Activated naive CD4-positive, alpha-beta T cell treated with anti-CD3 and anti-CD28 coated beads, Interleukin-2, amount 10 ng/mL, durations not matched to agents 7 days and 5 days (primary cell): ENCODE measurements at regions not wholly inside any gene's neighbourhood (a gene's known extent, or its start where the extent isn't known, plus 50 kb on each side); places are given as distances from the start of the nearest gene placed in this dataset.
"Not testable (repeated sequence)": the region's sequence is repeated elsewhere in the genome, so short reads cannot be mapped to it uniquely, and the experiment has no call there.

ENCODE experiments used
- CTCF ChIA-PET: fragments of 350-600 bp; sonication (Branson Sonifier 250); formaldehyde crosslinking; loops from one replicate; lab custom pipeline; 2021; ENCODE audit warnings: antibody characterized with exemption; lab: Charles Lee
- DNase-seq: peaks from one replicate; pipeline ENCODE4 v3.0.0-alpha.2; 2020
- H3K27ac Mint-ChIP-seq: one replicate; pipeline ENCODE4 v1.8.0; 2021; ENCODE audit warnings: mild to moderate bottlenecking, moderate library complexity, mixed read lengths
- H3K27me3 Mint-ChIP-seq: one replicate; pipeline ENCODE4 v1.8.0; 2021; ENCODE audit warnings: mild to moderate bottlenecking, mixed read lengths
- H3K36me3 Mint-ChIP-seq: one replicate; pipeline ENCODE4 v1.8.0; 2021; ENCODE audit warnings: mixed read lengths
- H3K4me1 Mint-ChIP-seq: one replicate; pipeline ENCODE4 v1.8.0; 2021; ENCODE audit warnings: mixed read lengths
- H3K4me3 Mint-ChIP-seq: one replicate; pipeline ENCODE4 v1.8.0; 2021; ENCODE audit warnings: mild to moderate bottlenecking, moderate library complexity, mixed read lengths
- H3K9me3 Mint-ChIP-seq: one replicate; pipeline ENCODE4 v1.8.0; 2021; ENCODE audit warnings: mixed read lengths

DNA sequence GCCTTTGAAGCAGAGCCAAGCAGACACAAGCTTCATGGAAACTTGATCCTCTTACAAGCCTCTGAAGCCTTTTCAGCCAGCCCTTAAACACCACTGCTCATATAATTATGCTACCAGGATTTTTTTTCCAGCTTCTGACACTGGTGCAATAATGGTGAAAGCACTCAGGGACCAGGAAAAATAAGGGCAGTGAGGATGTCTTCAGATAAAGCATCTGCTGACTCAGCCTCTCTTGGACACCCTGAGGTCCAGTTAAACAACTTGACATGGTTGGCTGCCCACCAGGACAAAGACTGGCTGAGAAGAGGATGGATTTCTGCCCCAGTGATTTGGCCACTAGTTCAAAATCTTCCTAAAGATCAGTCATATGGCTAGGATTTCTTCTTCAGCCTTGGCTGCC is 124.2 kb upstream of the N4BP1 start:
- no peaks in the 10 kb centered on the region for H3K4me1 Mint-ChIP-seq
- H3K36me3 Mint-ChIP-seq, result no peaks in the 10 kb centered on the region
- no peak overlapping the region for H3K4me3 Mint-ChIP-seq
- H3K9me3 Mint-ChIP-seq, result no peaks in the 10 kb centered on the region
- H3K27me3 Mint-ChIP-seq, result no peaks in the 10 kb centered on the region
- CTCF ChIA-PET, result no interaction called here
- no peak overlapping the region for H3K27ac Mint-ChIP-seq
- no peak for DNase-seq

DNA sequence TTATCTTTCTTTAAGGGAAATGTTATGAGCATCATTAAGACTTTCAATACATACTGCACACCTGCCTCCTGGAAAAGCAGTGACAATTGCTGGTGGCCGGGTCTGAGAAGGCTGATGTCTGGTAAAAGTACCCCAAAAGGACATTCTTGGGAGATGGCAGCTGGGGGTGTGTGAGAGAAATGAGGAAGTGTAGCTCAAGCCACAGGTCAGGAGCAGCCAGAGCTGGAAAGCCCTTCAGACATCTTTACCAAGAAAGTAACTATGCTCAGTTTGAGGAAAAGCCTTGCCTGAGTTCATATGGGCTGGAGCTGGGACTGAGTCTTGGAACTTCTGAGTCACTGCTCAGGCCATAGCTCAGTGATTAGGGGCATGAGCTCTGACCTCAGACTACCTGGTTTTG is 94.7 kb upstream of the N4BP1 start:
- no peak for DNase-seq
- Mint-ChIP-seq H3K4me1 (no peaks in the 10 kb centered on the region), H3K4me3 (no peak overlapping the region), H3K36me3 (no peaks in the 10 kb centered on the region), H3K9me3 (no peaks in the 10 kb centered on the region), H3K27ac (no peak overlapping the region), H3K27me3 (peaks cover 4% of the 10 kb centered on the region)
- CTCF ChIA-PET, result no interaction called here

DNA sequence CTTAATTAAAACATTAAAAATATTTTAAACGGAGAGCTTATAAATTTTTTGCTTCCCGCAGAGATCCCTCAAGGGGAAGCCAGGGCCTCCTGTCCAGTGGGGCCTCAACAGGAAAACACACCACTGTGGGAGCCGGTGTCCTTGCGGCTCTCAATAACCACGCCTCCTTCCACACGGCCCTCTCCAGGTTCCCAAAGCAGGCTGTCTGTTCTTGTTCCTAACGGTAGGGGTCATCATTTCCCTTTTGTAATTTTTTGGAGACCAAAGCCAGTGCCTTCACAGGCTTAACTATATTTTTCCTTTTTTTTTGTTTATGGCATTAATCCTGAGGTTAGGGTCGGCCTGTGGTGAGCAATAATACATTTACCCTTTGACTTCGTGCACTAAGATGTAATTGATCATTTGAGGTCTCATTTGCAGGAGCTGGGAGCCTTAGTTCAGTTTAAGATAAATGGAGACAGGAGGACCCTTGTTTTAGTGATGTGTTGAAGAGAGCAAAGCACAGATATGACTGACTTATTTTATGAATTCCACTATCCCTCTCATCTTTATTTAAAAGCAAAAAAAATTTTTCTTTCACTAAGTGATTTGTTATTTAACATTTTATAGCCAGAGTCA is 77.5 kb upstream of the N4BP1 start:
- no peak overlapping the region for H3K4me3 Mint-ChIP-seq
- CTCF ChIA-PET, result interaction anchor here (0.6 to 1.4 kb wide), 7 partner anchors 9 to 665 kb away, joined by 3 to 12 read pairs (median 4); no protein-coding TSS in a partner anchor
- H3K27ac Mint-ChIP-seq, result no peak overlapping the region
- H3K36me3 Mint-ChIP-seq, result no peaks in the 10 kb centered on the region
- peak; percentile 50 for DNase-seq
- peaks cover 13% of the 10 kb centered on the region for H3K4me1 Mint-ChIP-seq
- H3K9me3 Mint-ChIP-seq, result no peaks in the 10 kb centered on the region
- peaks cover 16% of the 10 kb centered on the region for H3K27me3 Mint-ChIP-seq

DNA sequence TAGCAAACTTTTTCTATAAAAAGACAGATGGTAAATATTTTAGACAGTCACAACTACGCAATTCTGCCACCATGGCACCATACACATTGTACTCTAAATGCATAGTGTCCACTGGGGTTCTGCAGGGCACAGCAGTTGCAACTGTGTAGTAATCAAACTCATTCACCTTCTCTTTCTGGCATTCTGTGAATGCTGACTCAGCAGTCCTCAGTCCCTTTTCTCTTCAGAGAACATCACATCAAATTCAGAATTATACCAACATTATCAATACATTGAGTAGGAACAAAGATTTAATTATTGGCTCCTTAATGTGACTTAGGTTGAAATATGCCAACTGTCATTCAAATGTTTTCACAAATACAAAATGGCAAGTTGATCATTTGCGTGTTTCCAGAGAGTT is 74.2 kb upstream of the N4BP1 start:
- Mint-ChIP-seq H3K4me1 (peaks cover 13% of the 10 kb centered on the region), H3K36me3 (no peaks in the 10 kb centered on the region), H3K27me3 (peaks cover 13% of the 10 kb centered on the region), H3K27ac (no peak overlapping the region), H3K4me3 (no peak overlapping the region), H3K9me3 (no peaks in the 10 kb centered on the region)
- CTCF ChIA-PET, result no interaction called here
- DNase-seq, result no peak

DNA sequence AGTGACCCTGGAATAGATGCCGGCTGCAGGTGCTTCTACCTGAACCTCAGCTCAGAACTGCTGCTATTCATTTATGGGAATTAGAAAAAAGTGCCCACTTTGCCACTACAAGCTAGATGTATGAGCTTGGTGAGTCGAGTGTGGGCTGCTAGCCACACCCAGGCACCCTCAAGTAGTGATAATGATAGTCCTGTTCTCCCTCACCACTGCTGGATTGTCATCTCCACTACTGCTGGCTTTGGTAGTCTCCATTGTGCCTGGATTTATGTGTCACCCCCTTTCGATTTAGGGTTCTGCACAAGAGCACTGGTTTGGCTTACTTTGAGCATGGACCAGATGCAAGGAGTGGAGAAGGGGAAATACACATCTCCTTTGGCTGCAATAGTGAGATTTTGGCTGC is 73.0 kb upstream of the N4BP1 start:
- DNase-seq, result no peak
- no peaks in the 10 kb centered on the region for H3K9me3 Mint-ChIP-seq
- H3K27me3 Mint-ChIP-seq, result peaks cover 8% of the 10 kb centered on the region
- H3K4me1 Mint-ChIP-seq, result peaks cover 13% of the 10 kb centered on the region
- no peak overlapping the region for H3K4me3 Mint-ChIP-seq
- H3K27ac Mint-ChIP-seq, result no peak overlapping the region
- CTCF ChIA-PET, result no interaction called here
- H3K36me3 Mint-ChIP-seq, result no peaks in the 10 kb centered on the region

DNA sequence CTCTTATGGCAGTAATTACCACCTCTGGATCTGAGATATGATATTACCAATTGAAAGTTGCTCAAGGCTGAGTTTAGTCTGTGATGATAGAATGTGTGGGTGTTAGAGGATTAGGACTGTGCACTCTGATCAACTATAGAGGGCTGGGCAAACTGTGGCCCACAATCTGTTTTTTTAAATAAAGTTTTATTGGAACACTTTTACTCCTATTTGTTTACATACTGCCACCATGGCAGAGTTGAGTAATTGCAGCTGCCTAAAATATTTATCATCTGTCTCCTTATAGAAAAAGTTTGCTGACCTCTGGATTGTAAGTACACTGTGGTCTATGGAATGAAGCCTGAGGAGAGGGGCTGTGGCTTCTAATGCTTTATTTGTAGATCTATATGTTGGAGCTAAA is 71.5 kb upstream of the N4BP1 start:
- Mint-ChIP-seq H3K4me1 (peaks cover 13% of the 10 kb centered on the region), H3K36me3 (no peaks in the 10 kb centered on the region), H3K9me3 (no peaks in the 10 kb centered on the region), H3K27ac (no peak overlapping the region), H3K4me3 (no peak overlapping the region), H3K27me3 (peaks cover 5% of the 10 kb centered on the region)
- CTCF ChIA-PET, result no interaction called here
- DNase-seq, result no peak

DNA sequence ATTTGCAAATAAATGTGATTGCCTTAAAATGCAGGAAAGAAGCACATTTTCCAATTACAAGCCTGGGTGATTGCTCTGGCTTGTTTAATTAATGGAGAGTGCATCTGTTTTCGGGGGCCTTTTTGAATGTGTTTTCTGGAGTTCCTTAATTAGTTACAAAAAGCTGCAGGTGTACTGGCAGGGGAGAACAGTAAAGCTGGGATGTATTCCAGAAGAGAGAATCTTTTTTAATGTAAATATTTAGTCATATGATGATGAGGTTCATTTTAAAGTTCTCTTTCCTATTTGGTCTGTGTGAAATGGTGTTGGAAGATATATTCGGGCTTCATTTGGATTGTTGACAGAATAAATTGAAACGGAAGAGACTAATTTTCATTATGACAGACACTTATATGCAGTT is 70.9 kb upstream of the N4BP1 start:
- Mint-ChIP-seq H3K27ac (no peak overlapping the region), H3K9me3 (no peaks in the 10 kb centered on the region), H3K4me3 (no peak overlapping the region), H3K4me1 (peaks cover 8% of the 10 kb centered on the region), H3K27me3 (peaks cover 3% of the 10 kb centered on the region), H3K36me3 (no peaks in the 10 kb centered on the region)
- DNase-seq, result no peak
- CTCF ChIA-PET, result no interaction called here

DNA sequence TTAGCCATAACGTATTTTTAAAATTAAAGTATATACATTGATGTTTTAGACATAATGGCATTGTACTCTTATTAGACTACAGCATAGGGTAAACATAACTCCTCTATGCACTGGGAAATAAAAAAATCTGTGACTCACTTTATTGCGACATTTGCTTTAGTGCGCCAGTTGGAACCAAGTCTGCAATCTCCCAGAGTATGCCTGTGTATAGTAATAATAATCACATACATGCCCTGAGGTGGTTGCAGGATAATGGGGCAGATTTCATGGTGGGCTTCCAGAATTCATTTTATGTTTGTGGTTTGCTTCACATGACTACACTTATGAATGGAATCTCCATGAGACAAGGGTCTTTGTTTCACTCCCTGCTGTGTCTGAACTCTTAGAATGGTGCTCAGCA is 66.9 kb upstream of the N4BP1 start:
- CTCF ChIA-PET, result no interaction called here
- Mint-ChIP-seq H3K4me1 (no peaks in the 10 kb centered on the region), H3K4me3 (no peak overlapping the region), H3K36me3 (no peaks in the 10 kb centered on the region), H3K27ac (no peak overlapping the region), H3K27me3 (no peaks in the 10 kb centered on the region), H3K9me3 (no peaks in the 10 kb centered on the region)
- DNase-seq, result no peak

DNA sequence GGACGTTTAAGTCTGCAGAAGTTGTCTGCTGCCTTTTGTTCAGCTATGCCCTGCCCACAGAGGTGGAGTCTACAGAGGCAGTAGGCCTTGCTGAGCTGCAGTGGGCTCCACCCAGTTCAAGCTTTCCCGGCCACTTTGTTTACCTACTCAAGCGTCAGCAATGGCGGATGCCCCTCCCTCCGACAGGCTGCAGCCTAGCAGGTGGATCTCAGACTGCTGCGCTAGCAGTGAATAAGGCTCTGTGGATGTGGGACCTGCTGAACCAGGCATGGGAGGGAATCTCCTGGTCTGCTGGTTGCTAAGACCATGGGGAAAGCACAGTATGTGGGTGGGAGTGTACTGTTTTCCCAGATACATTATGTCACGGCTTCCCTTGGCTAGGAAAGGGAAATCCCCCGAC is 58.2 kb upstream of the N4BP1 start:
- H3K27me3 Mint-ChIP-seq, H3K4me3 Mint-ChIP-seq, H3K36me3 Mint-ChIP-seq, DNase-seq, CTCF ChIA-PET, H3K4me1 Mint-ChIP-seq, H3K27ac Mint-ChIP-seq, H3K9me3 Mint-ChIP-seq: not testable (repeated sequence)

DNA sequence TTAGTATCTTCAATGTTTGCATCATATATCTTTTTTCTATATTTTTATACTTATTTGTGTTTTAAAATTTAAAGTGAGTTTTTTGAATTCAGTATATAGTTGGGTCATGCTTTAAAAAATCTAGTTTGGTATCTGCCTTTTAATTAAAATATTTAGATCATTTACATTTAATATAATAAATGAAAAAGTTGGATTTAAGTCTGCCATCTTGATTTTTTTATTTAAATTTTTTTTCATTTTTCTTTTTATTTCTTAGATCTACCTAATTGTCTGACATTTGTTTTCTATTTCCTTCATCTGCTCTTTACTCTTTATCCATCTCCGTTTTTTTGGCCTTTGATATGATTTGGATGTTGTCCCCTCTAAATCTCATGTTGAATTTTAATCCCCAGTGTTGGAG is 50.0 kb upstream of the N4BP1 start:
- H3K27ac Mint-ChIP-seq, result no peak overlapping the region
- CTCF ChIA-PET, result no interaction called here
- H3K36me3 Mint-ChIP-seq, result no peaks in the 10 kb centered on the region
- no peaks in the 10 kb centered on the region for H3K27me3 Mint-ChIP-seq
- peaks cover 7% of the 10 kb centered on the region for H3K9me3 Mint-ChIP-seq
- H3K4me3 Mint-ChIP-seq, result no peak overlapping the region
- no peaks in the 10 kb centered on the region for H3K4me1 Mint-ChIP-seq
- no peak for DNase-seq
